Tibial artery (tissue), 4 donors: ENCODE measurements at regions not wholly inside any gene's neighbourhood (a gene's known extent, or its start where the extent isn't known, plus 50 kb on each side); places are given as distances from the start of the nearest gene placed in this dataset.
"Not testable (repeated sequence)": the region's sequence is repeated elsewhere in the genome, so short reads cannot be mapped to it uniquely, and the experiment has no call there.

Experiments
- DNase-seq, 2 donors: peaks; one replicate each; pipeline ENCODE4 v3.0.0-alpha.2; 2019
- H3K27ac ChIP-seq, 2 donors: fragments of 200-600 bp; sonication (generic) in 1 of 2; 1 replicate in 1 of 2; 2 replicates in 1 of 2; pipeline ENCODE4 v1.5.1; 2018 to 2019; ENCODE audit warnings: mild to moderate bottlenecking in 1 of 2
- H3K27me3 ChIP-seq, 2 donors: fragments of 200-600 bp; sonication (generic) in 1 of 2; one replicate each; pipeline versions ENCODE4 v1.5.1 to v1.6.0; 2016 to 2019
- H3K36me3 ChIP-seq, 3 donors: fragments of 200-600 bp; sonication (generic) in 2 of 3; one replicate each; pipeline ENCODE4 v1.5.1; 2016 to 2019; ENCODE audit warnings: mild to moderate bottlenecking in 2 of 3
- H3K4me1 ChIP-seq, 4 donors: fragments of 200-600 bp; sonication (generic) in 2 of 4; 1 replicate in 3 of 4; 2 replicates in 1 of 4; pipeline ENCODE4 v1.5.1; 2016 to 2019
- H3K4me3 ChIP-seq, 2 donors: fragments of 200-600 bp; sonication (generic) in 1 of 2; 1 replicate in 1 of 2; 2 replicates in 1 of 2; pipeline ENCODE4 v1.5.1; 2018 to 2019; ENCODE audit warnings: mild to moderate bottlenecking in 2 of 2
- H3K9me3 ChIP-seq, 3 donors: fragments of 200-600 bp; sonication (generic) in 1 of 3; one replicate each; pipeline ENCODE4 v1.5.1; 2016 to 2019
- CTCF ChIP-seq, 2 experiments: fragments of 200-600 bp in 1 of 2; fragments of 450-650 bp in 1 of 2; IDR thresholded peaks; one replicate each; pipeline ENCODE4 v1.5.1; 2017 to 2019; ENCODE audit warnings: antibody characterized with exemption in 2 of 2, mild to moderate bottlenecking in 1 of 2, moderate library complexity in 1 of 2
- intact Hi-C: fragments of 100-400 bp; cut with DNase I; formaldehyde crosslinking; loops from one replicate; pipeline ENCODE4 v1.15.0; 2023; ENCODE audit warnings: low total_unique reads

GRCh38 chr5:100080703-100081102, 454.5 kb upstream of the FAM174A start:
- H3K27me3 ChIP-seq, H3K4me3 ChIP-seq, H3K4me1 ChIP-seq, H3K36me3 ChIP-seq, H3K9me3 ChIP-seq, DNase-seq, intact Hi-C loops, H3K27ac ChIP-seq: not testable (repeated sequence)

- H3K9me3 ChIP-seq, H3K27ac ChIP-seq, H3K36me3 ChIP-seq, H3K27me3 ChIP-seq, H3K4me3 ChIP-seq, DNase-seq, intact Hi-C loops, H3K4me1 ChIP-seq: not testable (repeated sequence)
Measured at GRCh38 chr5:100079163-100079562, 456.0 kb upstream of the FAM174A start.

- DNase-seq, H3K4me3 ChIP-seq, intact Hi-C loops: not testable (repeated sequence)
Measured at GRCh38 chr5:100066020-100066419, 469.2 kb upstream of the FAM174A start.

GRCh38 chr5:100043475-100043874, 491.7 kb upstream of the FAM174A start:
- no peaks in the 10 kb centered on the region for H3K36me3 ChIP-seq
- no peak overlapping the region for H3K4me3 ChIP-seq
- no peaks in the 10 kb centered on the region for H3K4me1 ChIP-seq
- H3K9me3 ChIP-seq, result no peaks in the 10 kb centered on the region
- intact Hi-C loops, result no loop called here
- TF ChIP-seq CTCF (IDR thresholded peaks at IDR 0.05), result no peak
- no peak overlapping the region for H3K27ac ChIP-seq
- H3K27me3 ChIP-seq, result no peaks in the 10 kb centered on the region
- DNase-seq, result no peak

More at GRCh38 chr5:100066020-100066419, 469.2 kb upstream of the FAM174A start:
- not testable (repeated sequence) for H3K4me1 ChIP-seq, H3K27me3 ChIP-seq, H3K9me3 ChIP-seq, H3K36me3 ChIP-seq, H3K27ac ChIP-seq

GRCh38 chr5:100026606-100027005, 508.6 kb upstream of the FAM174A start:
- H3K27me3 ChIP-seq, result no peaks in the 10 kb centered on the region
- no peak for DNase-seq
- no peak overlapping the region for H3K27ac ChIP-seq
- intact Hi-C loops, result no loop called here
- H3K9me3 ChIP-seq, result no peaks in the 10 kb centered on the region
- no peaks in the 10 kb centered on the region for H3K36me3 ChIP-seq
- TF ChIP-seq CTCF (IDR thresholded peaks at IDR 0.05), result no peak
- no peak overlapping the region for H3K4me3 ChIP-seq
- H3K4me1 ChIP-seq, result no peaks in the 10 kb centered on the region

- intact Hi-C loops, result no loop called here
Measured at GRCh38 chr5:100023536-100023935, 511.6 kb upstream of the FAM174A start.

GRCh38 chr5:100017520-100018262, 517.5 kb upstream of the FAM174A start:
- H3K36me3 ChIP-seq, result no peaks in the 10 kb centered on the region
- no peak overlapping the region for H3K27ac ChIP-seq
- H3K9me3 ChIP-seq, result no peaks in the 10 kb centered on the region
- no peaks in the 10 kb centered on the region for H3K27me3 ChIP-seq
- no peak overlapping the region for H3K4me3 ChIP-seq
- H3K4me1 ChIP-seq, result no peaks in the 10 kb centered on the region
- intact Hi-C loops, result no loop called here
- TF ChIP-seq CTCF (IDR thresholded peaks at IDR 0.05), result no peak
- DNase-seq, result no peak

More at GRCh38 chr5:100023536-100023935, 511.6 kb upstream of the FAM174A start:
- no peaks in the 10 kb centered on the region for H3K9me3 ChIP-seq
- H3K36me3 ChIP-seq, result no peaks in the 10 kb centered on the region
- no peak for TF ChIP-seq CTCF (IDR thresholded peaks at IDR 0.05)
- DNase-seq, result no peak
- no peak overlapping the region for H3K27ac ChIP-seq
- no peak overlapping the region for H3K4me3 ChIP-seq
- no peaks in the 10 kb centered on the region for H3K27me3 ChIP-seq
- no peaks in the 10 kb centered on the region for H3K4me1 ChIP-seq

GRCh38 chr5:100013305-100013704, 521.9 kb upstream of the FAM174A start:
- intact Hi-C loops, H3K27me3 ChIP-seq, H3K4me1 ChIP-seq, H3K4me3 ChIP-seq, H3K27ac ChIP-seq, DNase-seq, H3K36me3 ChIP-seq, H3K9me3 ChIP-seq: not testable (repeated sequence)

GRCh38 chr5:100011160-100011559, 524.0 kb upstream of the FAM174A start:
- H3K27ac ChIP-seq, H3K9me3 ChIP-seq, H3K4me3 ChIP-seq, H3K27me3 ChIP-seq, H3K36me3 ChIP-seq, DNase-seq, H3K4me1 ChIP-seq, intact Hi-C loops: not testable (repeated sequence)
